ENCODE measurements at regions not wholly inside any gene's neighbourhood (a gene's known extent, or its start where the extent isn't known, plus 50 kb on each side); places are given as distances from the start of the nearest gene placed in this dataset.

- no peak for DNase-seq (ENCODE audit: low spot score)
- intact Hi-C loops (cut with DNase I): no loop called here
Observed at GRCh38 chr16:62450291-62450690, 414.1 kb upstream of the CDH8 start.

GRCh38 chr16:62445909-62446308, 409.7 kb upstream of the CDH8 start:
- DNase-seq (ENCODE audit: low spot score) (no peak), ATAC-seq (no peak)
- intact Hi-C loops (cut with DNase I): no loop called here

More at GRCh38 chr16:62450291-62450690, 414.1 kb upstream of the CDH8 start:
- ATAC-seq: no peak

- DNase-seq (ENCODE audit: low spot score): no peak
- intact Hi-C loops (cut with DNase I): no loop called here
- no peak for ATAC-seq
Observed at GRCh38 chr16:62424206-62424605, 388.0 kb upstream of the CDH8 start.

GRCh38 chr16:62408760-62409159, 372.5 kb upstream of the CDH8 start:
- ATAC-seq: no peak
- intact Hi-C loops (cut with DNase I): no loop called here
- no peak for DNase-seq (ENCODE audit: low spot score)

GRCh38 chr16:62406387-62406786, 370.1 kb upstream of the CDH8 start:
- ATAC-seq (no peak), DNase-seq (ENCODE audit: low spot score) (no peak)
- intact Hi-C loops (cut with DNase I): no loop called here

GRCh38 chr16:62404842-62405611, 368.8 kb upstream of the CDH8 start:
- ATAC-seq (no peak), DNase-seq (ENCODE audit: low spot score) (no peak)
- intact Hi-C loops (cut with DNase I): no loop called here

- intact Hi-C loops (cut with DNase I): no loop called here
- ATAC-seq: no peak
Observed at GRCh38 chr16:62392698-62393097, 356.5 kb upstream of the CDH8 start.

GRCh38 chr16:62391940-62392339, 355.7 kb upstream of the CDH8 start:
- DNase-seq (ENCODE audit: low spot score) (no peak), ATAC-seq (no peak)
- intact Hi-C loops (cut with DNase I): no loop called here

More at GRCh38 chr16:62392698-62393097, 356.5 kb upstream of the CDH8 start:
- DNase-seq (ENCODE audit: low spot score): no peak

GRCh38 chr16:62391134-62391533, 354.9 kb upstream of the CDH8 start:
- DNase-seq (ENCODE audit: low spot score) (no peak), ATAC-seq (no peak)
- intact Hi-C loops (cut with DNase I): no loop called here

- no peak for ATAC-seq
- DNase-seq (ENCODE audit: low spot score): no peak
- intact Hi-C loops (cut with DNase I): no loop called here
Observed at GRCh38 chr16:62390214-62390613, 354.0 kb upstream of the CDH8 start.

GRCh38 chr16:62386411-62386810, 350.2 kb upstream of the CDH8 start:
- intact Hi-C loops (cut with DNase I): no loop called here
- ATAC-seq (no peak), DNase-seq (ENCODE audit: low spot score) (no peak)

GRCh38 chr16:62383941-62384340, 347.7 kb upstream of the CDH8 start:
- intact Hi-C loops (cut with DNase I): no loop called here
- ATAC-seq: no peak
- DNase-seq (ENCODE audit: low spot score): no peak

- intact Hi-C loops (cut with DNase I): no loop called here
- DNase-seq (ENCODE audit: low spot score) (no peak), ATAC-seq (no peak)
Observed at GRCh38 chr16:62370445-62370844, 334.2 kb upstream of the CDH8 start.

- intact Hi-C loops (cut with DNase I): no loop called here
- ATAC-seq (no peak), DNase-seq (ENCODE audit: low spot score) (no peak)
Observed at GRCh38 chr16:62363501-62363900, 327.3 kb upstream of the CDH8 start.

- DNase-seq (ENCODE audit: low spot score): no peak
- intact Hi-C loops (cut with DNase I): no loop called here
- ATAC-seq: no peak
Observed at GRCh38 chr16:62353355-62353754, 317.1 kb upstream of the CDH8 start.

GRCh38 chr16:62342216-62342615, 306.0 kb upstream of the CDH8 start:
- ATAC-seq (no peak), DNase-seq (ENCODE audit: low spot score) (no peak)
- intact Hi-C loops (cut with DNase I): no loop called here

- no peak for DNase-seq (ENCODE audit: low spot score)
- intact Hi-C loops (cut with DNase I): no loop called here
- no peak for ATAC-seq
Observed at GRCh38 chr16:62335356-62335755, 299.1 kb upstream of the CDH8 start.

GRCh38 chr16:62321606-62322005, 285.4 kb upstream of the CDH8 start:
- DNase-seq (ENCODE audit: low spot score) (no peak), ATAC-seq (no peak)
- intact Hi-C loops (cut with DNase I): loop anchor here (5.0 kb wide), 1 partner anchor 1366 kb away; no protein-coding TSS in a partner anchor

GRCh38 chr16:62298600-62298999, 262.4 kb upstream of the CDH8 start:
- ATAC-seq: no peak

GRCh38 chr16:62294213-62294972, 258.2 kb upstream of the CDH8 start:
- no peak for ATAC-seq
- no peak for DNase-seq (ENCODE audit: low spot score)
- intact Hi-C loops (cut with DNase I): no loop called here

More at GRCh38 chr16:62298600-62298999, 262.4 kb upstream of the CDH8 start:
- intact Hi-C loops (cut with DNase I): no loop called here
- DNase-seq (ENCODE audit: low spot score): no peak
